Naive thymus-derived CD4-positive, alpha-beta T cell (primary cell): ENCODE measurements at regions not wholly inside any gene's neighbourhood (a gene's known extent, or its start where the extent isn't known, plus 50 kb on each side); places are given as distances from the start of the nearest gene placed in this dataset.

Source experiments
- ATAC-seq: fragments of 150-1000 bp; cut with Tn5 transposase; 2 replicates; pipeline ENCODE4 v1.10.0; 2021; ENCODE audit warnings: mild to moderate bottlenecking, moderate library complexity
- CTCF ChIA-PET: fragments of 350-600 bp; sonication (Branson Sonifier 250); formaldehyde crosslinking; loops from one replicate; lab custom pipeline; 2021; ENCODE audit warnings: antibody characterized with exemption; lab: Charles Lee
- POLR2A ChIA-PET: fragments of 350-600 bp; sonication (Branson Sonifier 250); formaldehyde crosslinking; loops from one replicate; lab custom pipeline; 2021; ENCODE audit warnings: antibody characterized with exemption, inconsistent platforms; lab: Charles Lee
- DNase-seq, 9 donors: peaks; one replicate each; pipeline versions ENCODE4 v3.0.0 to v3.0.0-alpha.2; 2020 to 2022; ENCODE audit warnings: mixed read lengths in 1 of 9
- H3K27ac ChIP-seq: one replicate; pipeline ENCODE4 v1.7.0; 2013; ENCODE audit warnings: mild to moderate bottlenecking, low read depth, low read length, moderate library complexity
- H3K27me3 ChIP-seq, 2 donors: one replicate each; pipeline ENCODE4 v1.7.0; 2013; ENCODE audit warnings: low read length in 2 of 2, mild to moderate bottlenecking in 2 of 2, moderate library complexity in 2 of 2; ENCODE audit not compliant: control insufficient read depth in 2 of 2, insufficient read depth in 2 of 2
- H3K36me3 ChIP-seq, 3 experiments: 1 replicate in 2 of 3; 2 replicates in 1 of 3; pipeline ENCODE4 v1.7.0; 2013; ENCODE audit warnings: low read length in 3 of 3, mild to moderate bottlenecking in 3 of 3, moderate library complexity in 1 of 3; ENCODE audit not compliant: insufficient read depth in 3 of 3, control insufficient read depth in 2 of 3
- H3K4me1 ChIP-seq, 2 donors: one replicate each; pipeline ENCODE4 v1.7.0; 2013; ENCODE audit warnings: low read length in 2 of 2, mild to moderate bottlenecking in 2 of 2, moderate library complexity in 1 of 2; ENCODE audit not compliant: control insufficient read depth in 2 of 2, insufficient read depth in 2 of 2
- H3K4me3 ChIP-seq: 2 replicates; pipeline ENCODE4 v1.7.0; 2013; ENCODE audit warnings: mild to moderate bottlenecking, low read length
- H3K9me3 ChIP-seq, 3 experiments: 1 replicate in 2 of 3; 2 replicates in 1 of 3; pipeline ENCODE4 v1.7.0; 2013; ENCODE audit warnings: low read length in 3 of 3; ENCODE audit not compliant: control insufficient read depth in 2 of 3
- H3K27ac Mint-ChIP-seq, 9 donors: one replicate each; pipeline ENCODE4 v1.8.0; 2020 to 2022; ENCODE audit warnings: mixed read lengths in 9 of 9, mild to moderate bottlenecking in 8 of 9, moderate library complexity in 5 of 9, inconsistent platforms in 2 of 9
- H3K27me3 Mint-ChIP-seq, 5 donors: one replicate each; pipeline ENCODE4 v1.8.0; 2021 to 2022; ENCODE audit warnings: mixed read lengths in 5 of 5, mild to moderate bottlenecking in 1 of 5
- H3K36me3 Mint-ChIP-seq, 5 donors: one replicate each; pipeline ENCODE4 v1.8.0; 2020 to 2022; ENCODE audit warnings: mixed read lengths in 5 of 5, mild to moderate bottlenecking in 3 of 5, inconsistent platforms in 1 of 5
- H3K4me1 Mint-ChIP-seq, 7 donors: one replicate each; pipeline ENCODE4 v1.8.0; 2020 to 2022; ENCODE audit warnings: mixed read lengths in 7 of 7, mild to moderate bottlenecking in 3 of 7, inconsistent platforms in 1 of 7
- H3K4me3 Mint-ChIP-seq, 10 donors: one replicate each; pipeline ENCODE4 v1.8.0; 2020 to 2022; ENCODE audit warnings: mild to moderate bottlenecking in 10 of 10, mixed read lengths in 10 of 10, moderate library complexity in 6 of 10, inconsistent platforms in 2 of 10
- H3K9me3 Mint-ChIP-seq, 11 donors: one replicate each; pipeline ENCODE4 v1.8.0; 2020 to 2022; ENCODE audit warnings: mixed read lengths in 11 of 11, mild to moderate bottlenecking in 4 of 11, inconsistent platforms in 1 of 11, moderate library complexity in 1 of 11
- intact Hi-C, 2 donors: fragments of 100-400 bp; cut with micrococcal nuclease; formaldehyde crosslinking; loops; one replicate each; pipeline ENCODE4 v1.15.1; 2023

- Mint-ChIP-seq H3K36me3 (peaks cover 0 to 7% (median 0%) of the 10 kb centered on the region in 5 donors), H3K4me1 (no peaks in the 10 kb centered on the region), H3K9me3 (peaks cover 3 to 28% (median 8%) of the 10 kb centered on the region in 11 donors), H3K4me3 (no peak overlapping the region), H3K27me3 (no peaks in the 10 kb centered on the region), H3K27ac (no peak overlapping the region)
- Histone ChIP-seq H3K27ac (no peak overlapping the region), H3K4me3 (no peak overlapping the region), H3K27me3 (no peaks in the 10 kb centered on the region), H3K36me3 (no peaks in the 10 kb centered on the region), H3K9me3 (no peaks in the 10 kb centered on the region), H3K4me1 (no peaks in the 10 kb centered on the region)
- intact Hi-C loops: no loop called here
- ATAC-seq (no peak), DNase-seq (no peak)
- ChIA-PET CTCF (no interaction called here), POLR2A (no interaction called here)
These were observed 585.6 kb upstream of the MIS18BP1 start for GRCh38 chr14:45838597-45838996.

GRCh38 chr14:45819107-45819506 lies 566.1 kb upstream of the MIS18BP1 start:
- H3K9me3 Mint-ChIP-seq: peaks cover 0 to 22% (median 3%) of the 10 kb centered on the region in 11 donors
- no peaks in the 10 kb centered on the region for H3K9me3 ChIP-seq
- POLR2A ChIA-PET: no interaction called here
- no peaks in the 10 kb centered on the region for H3K27me3 ChIP-seq
- H3K36me3 ChIP-seq: no peaks in the 10 kb centered on the region
- H3K27ac ChIP-seq: no peak overlapping the region
- DNase-seq (no peak), ATAC-seq (no peak)
- H3K27ac Mint-ChIP-seq: no peak overlapping the region
- no peaks in the 10 kb centered on the region for H3K36me3 Mint-ChIP-seq
- H3K4me1 Mint-ChIP-seq: no peaks in the 10 kb centered on the region
- H3K4me1 ChIP-seq: no peaks in the 10 kb centered on the region
- no peak overlapping the region for H3K4me3 Mint-ChIP-seq
- CTCF ChIA-PET: no interaction called here
- intact Hi-C loops: no loop called here
- H3K4me3 ChIP-seq: no peak overlapping the region
- H3K27me3 Mint-ChIP-seq: no peaks in the 10 kb centered on the region

GRCh38 chr14:45811155-45811554 lies 558.2 kb upstream of the MIS18BP1 start:
- no peaks in the 10 kb centered on the region for H3K36me3 Mint-ChIP-seq
- no peaks in the 10 kb centered on the region for H3K27me3 Mint-ChIP-seq
- peaks cover 0 to 16% (median 0%) of the 10 kb centered on the region in 11 donors for H3K9me3 Mint-ChIP-seq
- no peak overlapping the region for H3K27ac Mint-ChIP-seq
- no peaks in the 10 kb centered on the region for H3K4me1 Mint-ChIP-seq
- no peak for ATAC-seq
- Histone ChIP-seq H3K36me3 (no peaks in the 10 kb centered on the region), H3K27ac (no peak overlapping the region), H3K4me1 (no peaks in the 10 kb centered on the region), H3K27me3 (no peaks in the 10 kb centered on the region), H3K4me3 (no peak overlapping the region), H3K9me3 (no peaks in the 10 kb centered on the region)
- no peak overlapping the region for H3K4me3 Mint-ChIP-seq
- ChIA-PET CTCF (no interaction called here), POLR2A (no interaction called here)
- no peak for DNase-seq
- intact Hi-C loops: no loop called here

DNA sequence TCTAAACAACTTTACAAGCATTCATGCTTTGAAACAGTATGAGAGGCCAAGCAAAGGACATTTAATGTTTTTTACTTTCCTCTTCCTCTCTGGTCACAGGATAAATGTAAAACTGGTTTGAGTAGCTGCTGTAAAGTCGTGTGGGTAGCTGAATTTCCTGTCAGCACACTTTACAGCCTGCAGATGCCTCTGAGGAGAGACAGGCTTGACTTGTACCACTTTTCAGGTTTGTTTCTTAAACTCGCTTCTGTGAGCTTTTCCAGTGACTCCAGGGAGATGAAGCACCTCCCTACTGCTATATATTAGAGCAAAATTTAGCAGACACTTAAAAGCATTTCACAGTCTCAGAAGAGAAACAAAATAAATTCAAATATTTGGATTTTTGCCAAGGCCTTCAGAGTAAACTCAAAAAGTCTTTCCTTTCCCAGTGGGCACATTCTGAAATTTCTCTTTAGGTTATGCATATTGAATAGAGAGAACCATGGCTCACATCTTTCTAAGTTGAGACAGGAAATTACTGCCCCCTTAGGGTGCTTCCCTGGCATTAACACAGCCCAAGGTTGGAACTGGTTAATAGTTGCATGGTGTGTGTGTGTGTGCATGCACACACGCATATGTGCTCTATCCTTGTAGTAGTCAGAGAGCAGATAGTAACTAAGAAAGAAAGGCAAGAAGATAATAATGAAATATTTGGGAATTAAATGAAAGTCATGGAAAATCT lies 557.3 kb upstream of the MIS18BP1 start:
- Histone ChIP-seq H3K27ac (no peak overlapping the region), H3K9me3 (no peaks in the 10 kb centered on the region), H3K36me3 (no peaks in the 10 kb centered on the region), H3K27me3 (no peaks in the 10 kb centered on the region), H3K4me1 (no peaks in the 10 kb centered on the region), H3K4me3 (no peak overlapping the region)
- ATAC-seq (no peak), DNase-seq (no peak)
- Mint-ChIP-seq H3K27me3 (no peaks in the 10 kb centered on the region), H3K9me3 (peaks cover 0 to 10% (median 0%) of the 10 kb centered on the region in 11 donors), H3K36me3 (no peaks in the 10 kb centered on the region), H3K4me3 (no peak overlapping the region), H3K27ac (no peak overlapping the region), H3K4me1 (no peaks in the 10 kb centered on the region)
- POLR2A ChIA-PET: no interaction called here
- CTCF ChIA-PET: no interaction called here
- intact Hi-C loops: no loop called here

DNA sequence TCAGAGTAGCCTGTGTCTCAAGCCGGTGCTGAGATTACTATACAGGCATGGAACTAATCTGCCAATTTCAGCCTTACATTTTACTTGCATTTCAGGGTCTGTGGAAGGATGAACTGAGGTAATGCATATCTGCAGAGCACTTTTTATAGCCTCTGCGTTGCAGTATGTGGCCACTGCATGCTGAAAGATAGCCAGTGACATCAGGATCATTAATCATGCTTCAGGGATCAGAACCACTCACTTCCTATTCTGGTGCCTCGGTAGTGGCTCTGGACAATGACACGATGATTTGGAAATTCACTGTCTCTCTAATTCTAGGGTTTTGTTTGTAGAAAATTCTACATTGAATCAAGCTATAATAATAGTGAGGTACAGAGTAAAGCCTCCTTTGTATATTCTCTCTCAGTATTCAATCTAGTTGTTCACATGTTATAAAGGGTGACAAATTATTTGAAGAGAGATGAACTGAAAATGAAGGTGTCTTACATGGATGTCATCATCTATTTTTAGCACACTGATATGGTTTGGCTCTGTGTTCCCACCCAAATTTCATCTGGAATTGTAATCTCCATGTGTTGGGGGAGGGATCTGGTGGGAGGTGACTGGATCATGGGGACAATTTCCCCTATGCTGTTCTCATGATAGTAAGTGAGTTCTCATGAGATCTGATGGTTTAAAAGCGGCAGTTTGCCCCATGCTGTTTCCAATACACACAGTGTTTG lies 554.3 kb upstream of the MIS18BP1 start:
- ATAC-seq: no peak
- Histone ChIP-seq H3K27me3 (no peaks in the 10 kb centered on the region), H3K36me3 (no peaks in the 10 kb centered on the region), H3K4me1 (no peaks in the 10 kb centered on the region), H3K27ac (no peak overlapping the region), H3K9me3 (no peaks in the 10 kb centered on the region), H3K4me3 (no peak overlapping the region)
- H3K27ac Mint-ChIP-seq: no peak overlapping the region
- no peak for DNase-seq
- ChIA-PET POLR2A (no interaction called here), CTCF (no interaction called here)
- no peak overlapping the region for H3K4me3 Mint-ChIP-seq
- H3K4me1 Mint-ChIP-seq: no peaks in the 10 kb centered on the region
- intact Hi-C loops: no loop called here
- peaks cover 0 to 5% (median 0%) of the 10 kb centered on the region in 11 donors for H3K9me3 Mint-ChIP-seq
- no peaks in the 10 kb centered on the region for H3K36me3 Mint-ChIP-seq
- H3K27me3 Mint-ChIP-seq: no peaks in the 10 kb centered on the region

- Histone ChIP-seq H3K9me3 (no peaks in the 10 kb centered on the region), H3K4me1 (no peaks in the 10 kb centered on the region), H3K27ac (no peak overlapping the region), H3K27me3 (no peaks in the 10 kb centered on the region), H3K36me3 (no peaks in the 10 kb centered on the region), H3K4me3 (no peak overlapping the region)
- DNase-seq (no peak), ATAC-seq (no peak)
- Mint-ChIP-seq H3K9me3 (peaks cover 0 to 7% (median 0%) of the 10 kb centered on the region in 11 donors), H3K4me1 (no peaks in the 10 kb centered on the region), H3K4me3 (no peak overlapping the region), H3K36me3 (no peaks in the 10 kb centered on the region), H3K27ac (no peak overlapping the region), H3K27me3 (no peaks in the 10 kb centered on the region)
- ChIA-PET CTCF (no interaction called here), POLR2A (no interaction called here)
- intact Hi-C loops: no loop called here
These were observed 546.5 kb upstream of the MIS18BP1 start for GRCh38 chr14:45799511-45799910.

DNA sequence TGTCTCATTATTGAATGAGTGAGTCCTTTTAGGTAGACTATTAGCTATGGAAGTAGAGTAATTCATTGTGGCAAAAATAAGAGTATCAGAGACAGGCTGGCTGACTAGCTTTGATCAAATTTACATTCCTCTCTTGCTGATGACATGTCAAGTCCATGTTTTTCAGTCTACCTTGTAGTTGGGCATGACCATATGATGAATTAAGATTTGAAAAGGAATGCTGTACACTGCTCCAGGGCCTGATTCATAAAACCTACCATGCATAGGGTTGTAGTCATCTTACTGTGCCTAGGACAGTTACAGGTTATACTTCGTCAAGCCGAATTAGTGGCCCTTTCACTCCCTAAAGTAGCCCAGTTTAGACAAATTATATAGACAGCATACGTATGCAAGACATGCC lies 545.7 kb upstream of the MIS18BP1 start:
- DNase-seq: no peak
- ChIA-PET CTCF (no interaction called here), POLR2A (no interaction called here)
- H3K4me1 ChIP-seq: no peaks in the 10 kb centered on the region
- no peaks in the 10 kb centered on the region for H3K4me1 Mint-ChIP-seq
- no peaks in the 10 kb centered on the region for H3K27me3 Mint-ChIP-seq
- H3K9me3 Mint-ChIP-seq: peaks cover 0 to 8% (median 2%) of the 10 kb centered on the region in 11 donors
- no peak overlapping the region for H3K27ac Mint-ChIP-seq
- H3K27ac ChIP-seq: no peak overlapping the region
- H3K27me3 ChIP-seq: no peaks in the 10 kb centered on the region
- no peak for ATAC-seq
- no peaks in the 10 kb centered on the region for H3K9me3 ChIP-seq
- no peak overlapping the region for H3K4me3 ChIP-seq
- H3K36me3 Mint-ChIP-seq: no peaks in the 10 kb centered on the region
- H3K36me3 ChIP-seq: no peaks in the 10 kb centered on the region
- intact Hi-C loops: no loop called here
- no peak overlapping the region for H3K4me3 Mint-ChIP-seq
